Activated CD4-positive, alpha-beta T cell treated with anti-CD3 and anti-CD28 coated beads for 36 hours (primary cell): ENCODE measurements at regions not wholly inside any gene's neighbourhood (a gene's known extent, or its start where the extent isn't known, plus 50 kb on each side); places are given as distances from the start of the nearest gene placed in this dataset.

Experiments
- ATAC-seq: fragments of 200-7000 bp; cut with Tn5 transposase; one replicate; pipeline ENCODE4 v1.10.0; 2021; ENCODE audit warnings: mild to moderate bottlenecking, moderate library complexity
- CTCF ChIA-PET: fragments of 350-600 bp; sonication (Branson Sonifier 250); formaldehyde crosslinking; loops from one replicate; lab custom pipeline; 2021; ENCODE audit warnings: antibody characterized with exemption; lab: Charles Lee
- POLR2A ChIA-PET: fragments of 350-600 bp; sonication (Branson Sonifier 250); formaldehyde crosslinking; loops from one replicate; lab custom pipeline; 2021; ENCODE audit warnings: antibody characterized with exemption, inconsistent platforms; lab: Charles Lee
- DNase-seq: peaks from one replicate; pipeline ENCODE4 v3.0.0-alpha.2; 2020
- H3K27ac Mint-ChIP-seq: one replicate; pipeline ENCODE4 v1.8.0; 2021; ENCODE audit warnings: mixed read lengths
- H3K27me3 Mint-ChIP-seq: one replicate; pipeline ENCODE4 v1.8.0; 2021; ENCODE audit warnings: mixed read lengths
- H3K36me3 Mint-ChIP-seq: one replicate; pipeline ENCODE4 v1.8.0; 2021; ENCODE audit warnings: low read depth, mixed read lengths
- H3K4me1 Mint-ChIP-seq: one replicate; pipeline ENCODE4 v1.8.0; 2021; ENCODE audit warnings: mixed read lengths
- H3K4me3 Mint-ChIP-seq: one replicate; pipeline ENCODE4 v1.8.0; 2021; ENCODE audit warnings: mild to moderate bottlenecking, moderate library complexity, mixed read lengths
- H3K9me3 Mint-ChIP-seq: one replicate; pipeline ENCODE4 v1.8.0; 2021; ENCODE audit warnings: low read depth, mixed read lengths
- intact Hi-C, 2 experiments: fragments of 100-400 bp; cut with DNase I in 1 of 2; cut with micrococcal nuclease in 1 of 2; formaldehyde crosslinking; loops; one replicate each; pipeline versions ENCODE4 v1.14.2 to v1.15.1; 2022 to 2024; cut with DNase I, micrococcal nuclease

DNA sequence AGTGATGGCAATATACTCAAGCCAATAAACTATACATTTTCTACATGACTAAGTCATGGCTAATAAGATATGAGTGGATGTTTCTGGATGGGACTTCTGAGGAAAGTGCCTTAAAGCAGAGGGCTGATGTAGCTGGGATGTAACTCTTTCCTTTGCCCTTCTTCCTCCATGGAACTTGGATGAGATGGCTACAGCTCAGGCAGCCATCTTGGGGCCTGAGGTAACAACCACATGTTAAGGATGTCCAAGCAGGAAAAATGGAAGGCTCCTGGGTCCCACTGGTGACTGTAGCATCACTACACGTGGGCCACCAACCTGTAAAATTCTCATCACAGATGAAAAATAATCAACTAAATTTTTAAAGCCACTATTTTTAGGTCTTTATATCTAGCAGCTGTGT lies 54.4 kb upstream of the GRIP1 start:
- Mint-ChIP-seq H3K36me3 (no peaks in the 10 kb centered on the region), H3K4me1 (peaks cover 8% of the 10 kb centered on the region), H3K4me3 (no peak overlapping the region), H3K9me3 (no peaks in the 10 kb centered on the region), H3K27me3 (no peaks in the 10 kb centered on the region), H3K27ac (no peak overlapping the region)
- intact Hi-C loops = no loop called here
- DNase-seq (no peak), ATAC-seq (no peak)
- POLR2A ChIA-PET = no interaction called here
- CTCF ChIA-PET = no interaction called here

DNA sequence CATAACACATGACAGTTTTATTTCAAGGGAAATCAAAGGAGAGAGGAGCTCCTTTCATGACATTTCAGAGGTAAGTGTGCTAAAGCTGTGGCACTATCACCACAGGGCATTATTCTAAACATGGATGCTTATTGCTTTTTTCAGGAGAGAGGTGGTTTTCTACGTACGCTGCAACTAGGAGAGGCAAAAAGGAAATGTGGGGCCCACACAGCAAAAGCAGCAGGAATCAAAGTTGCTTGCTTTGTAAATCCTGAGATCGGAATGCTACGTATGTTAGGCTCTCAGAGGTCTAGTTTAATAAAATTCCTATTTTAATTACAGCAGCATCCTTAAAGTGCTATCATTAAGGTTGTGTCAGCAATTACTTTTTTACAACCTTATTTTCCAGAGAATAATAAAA lies 55.0 kb upstream of the GRIP1 start:
- DNase-seq (no peak), ATAC-seq (no peak)
- no peaks in the 10 kb centered on the region for H3K9me3 Mint-ChIP-seq
- intact Hi-C loops = no loop called here
- H3K36me3 Mint-ChIP-seq = no peaks in the 10 kb centered on the region
- H3K4me1 Mint-ChIP-seq = peaks cover 8% of the 10 kb centered on the region
- H3K4me3 Mint-ChIP-seq = no peak overlapping the region
- ChIA-PET CTCF (no interaction called here), POLR2A (no interaction called here)
- no peaks in the 10 kb centered on the region for H3K27me3 Mint-ChIP-seq
- no peak overlapping the region for H3K27ac Mint-ChIP-seq

DNA sequence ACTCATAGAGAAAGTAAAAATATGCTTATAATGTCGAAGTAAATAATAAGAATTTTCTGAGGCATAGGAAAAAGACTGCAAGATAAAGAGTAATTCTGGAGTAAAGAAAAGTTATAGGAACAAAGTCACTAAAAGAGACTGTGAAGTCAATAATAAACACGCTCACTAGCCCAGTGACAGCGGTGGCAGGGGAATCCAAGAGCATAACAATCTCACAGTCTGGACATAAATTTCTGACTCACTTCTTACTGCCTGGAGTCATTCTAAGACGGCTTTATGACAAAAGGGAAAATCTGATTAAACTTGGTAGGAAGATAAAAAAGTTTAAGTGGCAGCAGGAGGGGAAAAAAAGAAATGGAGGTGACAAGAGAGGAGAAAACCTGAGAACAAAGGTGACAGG lies 56.4 kb upstream of the GRIP1 start:
- H3K36me3 Mint-ChIP-seq = no peaks in the 10 kb centered on the region
- POLR2A ChIA-PET = no interaction called here
- H3K4me3 Mint-ChIP-seq = no peak overlapping the region
- intact Hi-C loops = no loop called here
- ATAC-seq (peak; percentile 72), DNase-seq (peak; percentile 35)
- no peaks in the 10 kb centered on the region for H3K9me3 Mint-ChIP-seq
- no peaks in the 10 kb centered on the region for H3K27me3 Mint-ChIP-seq
- H3K27ac Mint-ChIP-seq = peak overlapping the region; percentile 27
- CTCF ChIA-PET = no interaction called here
- peaks cover 8% of the 10 kb centered on the region for H3K4me1 Mint-ChIP-seq

DNA sequence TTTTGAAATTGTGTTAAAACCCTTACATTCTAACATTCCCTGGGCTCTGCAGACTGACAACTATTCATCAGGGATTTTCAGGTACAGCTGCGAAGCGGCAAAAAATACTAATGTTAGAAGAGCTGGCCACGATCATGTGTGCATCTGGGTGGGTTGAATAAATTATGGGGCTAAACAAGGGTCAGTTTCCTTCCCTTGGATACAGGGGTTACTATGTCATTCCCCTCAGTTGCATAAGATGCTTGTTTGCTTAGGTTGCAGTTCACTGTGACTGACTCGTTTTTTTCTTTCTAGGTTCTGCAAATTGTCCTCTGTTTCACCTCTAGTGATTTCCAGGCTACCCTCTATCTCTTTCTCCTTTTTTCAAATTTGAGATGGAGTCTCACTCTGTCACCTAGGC lies 58.1 kb upstream of the GRIP1 start:
- Mint-ChIP-seq H3K27ac (no peak overlapping the region), H3K9me3 (no peaks in the 10 kb centered on the region), H3K36me3 (no peaks in the 10 kb centered on the region), H3K4me3 (no peak overlapping the region), H3K27me3 (no peaks in the 10 kb centered on the region), H3K4me1 (peaks cover 12% of the 10 kb centered on the region)
- ChIA-PET POLR2A (no interaction called here), CTCF (interaction anchor here (0.6 to 0.9 kb wide), 2 partner anchors 28 to 217 kb away, joined by 4 read pairs; no protein-coding TSS in a partner anchor)
- ATAC-seq = no peak
- DNase-seq = no peak
- intact Hi-C loops = no loop called here

DNA sequence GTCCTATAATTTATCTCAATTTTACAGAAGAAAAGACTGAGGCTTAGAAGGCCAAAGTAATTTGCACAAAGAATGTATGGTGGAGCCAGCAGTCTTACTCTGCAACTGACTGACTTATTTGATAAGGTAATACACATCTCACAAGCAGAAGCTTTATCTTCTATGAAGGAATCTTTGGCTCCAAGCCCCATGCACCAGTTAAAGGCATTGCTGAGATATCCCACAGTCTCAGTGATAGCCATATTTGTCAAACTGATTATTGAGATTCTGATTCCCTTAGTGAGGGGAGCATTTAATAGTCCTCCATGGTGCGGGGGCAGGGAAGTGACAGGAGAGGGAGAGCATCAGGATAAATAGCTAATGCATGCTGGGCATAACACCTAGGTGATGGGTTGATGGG lies 60.4 kb upstream of the GRIP1 start:
- no peak for ATAC-seq
- Mint-ChIP-seq H3K9me3 (peaks cover 2% of the 10 kb centered on the region), H3K36me3 (no peaks in the 10 kb centered on the region), H3K27me3 (no peaks in the 10 kb centered on the region), H3K27ac (no peak overlapping the region), H3K4me3 (no peak overlapping the region), H3K4me1 (peaks cover 25% of the 10 kb centered on the region)
- DNase-seq = no peak
- intact Hi-C loops = no loop called here
- ChIA-PET POLR2A (no interaction called here), CTCF (no interaction called here)

DNA sequence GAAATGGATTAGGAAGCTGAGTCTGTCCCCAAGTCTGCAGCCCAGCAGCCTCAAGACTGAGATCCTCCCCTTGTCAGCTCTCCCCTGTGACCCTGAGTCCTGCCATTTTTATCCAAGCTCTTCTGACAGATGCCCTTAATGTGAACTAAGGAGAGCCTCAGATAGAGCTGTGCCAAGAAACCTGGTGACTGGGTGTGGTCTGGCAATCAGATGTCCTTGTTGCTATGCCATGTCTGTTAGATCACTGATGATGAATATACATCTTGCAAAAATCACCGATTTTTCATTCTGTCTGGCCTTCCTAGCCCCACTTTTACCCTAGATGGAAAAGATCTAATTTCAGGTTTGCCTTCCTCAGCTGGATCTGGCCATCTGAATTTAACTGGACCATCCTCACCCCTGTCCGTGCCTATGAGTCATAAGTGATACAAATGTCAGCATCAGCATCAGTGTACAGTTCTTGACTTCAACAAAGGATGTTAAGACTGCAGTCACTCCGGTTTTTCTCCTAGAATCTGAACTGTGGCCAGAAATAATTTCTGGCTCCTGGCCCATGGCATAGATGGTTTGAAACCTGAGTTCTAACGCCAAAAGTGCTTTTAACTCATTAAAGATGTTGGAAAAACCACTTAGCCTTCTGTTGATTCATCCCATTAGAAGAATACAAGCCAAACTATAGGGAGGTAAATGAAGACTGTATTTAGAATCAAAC lies 61.2 kb upstream of the GRIP1 start:
- Mint-ChIP-seq H3K9me3 (peaks cover 2% of the 10 kb centered on the region), H3K4me1 (peaks cover 24% of the 10 kb centered on the region), H3K36me3 (no peaks in the 10 kb centered on the region), H3K27ac (no peak overlapping the region), H3K4me3 (no peak overlapping the region), H3K27me3 (no peaks in the 10 kb centered on the region)
- intact Hi-C loops = no loop called here
- ATAC-seq (no peak), DNase-seq (no peak)
- POLR2A ChIA-PET = no interaction called here
- CTCF ChIA-PET = no interaction called here

DNA sequence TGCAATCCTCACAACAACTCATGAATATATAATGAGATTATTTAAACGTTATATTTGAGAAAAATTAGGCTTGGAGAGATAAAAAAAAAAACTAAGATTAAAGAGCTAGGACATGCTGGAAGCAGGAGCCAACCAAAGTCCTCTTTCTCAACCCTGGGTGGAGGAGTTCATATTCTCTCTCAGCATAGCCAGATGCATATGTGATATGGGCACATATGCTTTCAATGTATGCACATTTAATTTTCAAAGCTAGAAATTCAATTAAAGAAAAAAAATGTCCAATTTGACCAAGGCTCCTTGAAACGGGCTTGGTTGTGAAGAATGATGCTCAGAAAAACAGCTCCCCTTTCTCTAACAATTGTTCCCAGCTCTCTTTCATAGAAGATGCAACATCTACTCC lies 61.9 kb upstream of the GRIP1 start:
- Mint-ChIP-seq H3K27ac (no peak overlapping the region), H3K36me3 (no peaks in the 10 kb centered on the region), H3K4me3 (no peak overlapping the region), H3K4me1 (peaks cover 19% of the 10 kb centered on the region), H3K9me3 (peaks cover 2% of the 10 kb centered on the region), H3K27me3 (no peaks in the 10 kb centered on the region)
- ChIA-PET POLR2A (no interaction called here), CTCF (interaction anchor here (0.6 to 0.8 kb wide), 2 partner anchors 32 to 78 kb away, joined by 3 read pairs; no protein-coding TSS in a partner anchor)
- DNase-seq (no peak), ATAC-seq (no peak)
- intact Hi-C loops = no loop called here

DNA sequence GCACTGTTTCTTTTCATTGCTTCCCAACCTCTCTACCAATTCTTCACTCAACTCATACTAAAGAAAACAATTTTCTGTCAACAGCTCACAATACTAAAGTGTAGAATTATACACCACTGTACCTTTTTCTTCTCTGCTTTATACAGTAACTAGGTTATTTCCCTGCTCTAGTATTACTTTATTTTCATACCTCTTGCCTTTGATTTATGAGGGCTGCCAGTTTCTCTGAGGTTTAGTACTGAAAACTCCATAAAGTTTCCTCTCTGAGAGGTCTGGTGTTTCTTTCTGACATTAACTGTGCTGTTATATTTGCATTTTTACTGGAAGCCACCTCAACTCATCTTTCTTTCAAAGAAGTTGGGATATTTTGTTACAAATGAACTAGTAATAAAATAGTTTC lies 63.0 kb upstream of the GRIP1 start:
- H3K4me1 Mint-ChIP-seq = peaks cover 19% of the 10 kb centered on the region
- no peak overlapping the region for H3K4me3 Mint-ChIP-seq
- H3K36me3 Mint-ChIP-seq = no peaks in the 10 kb centered on the region
- intact Hi-C loops = no loop called here
- ATAC-seq (peak; percentile 30), DNase-seq (no peak)
- H3K9me3 Mint-ChIP-seq = peaks cover 2% of the 10 kb centered on the region
- no peak overlapping the region for H3K27ac Mint-ChIP-seq
- ChIA-PET CTCF (interaction anchor here (1.4 kb wide), 1 partner anchor 30 kb away, joined by 3 read pairs; no protein-coding TSS in a partner anchor), POLR2A (no interaction called here)
- H3K27me3 Mint-ChIP-seq = no peaks in the 10 kb centered on the region

DNA sequence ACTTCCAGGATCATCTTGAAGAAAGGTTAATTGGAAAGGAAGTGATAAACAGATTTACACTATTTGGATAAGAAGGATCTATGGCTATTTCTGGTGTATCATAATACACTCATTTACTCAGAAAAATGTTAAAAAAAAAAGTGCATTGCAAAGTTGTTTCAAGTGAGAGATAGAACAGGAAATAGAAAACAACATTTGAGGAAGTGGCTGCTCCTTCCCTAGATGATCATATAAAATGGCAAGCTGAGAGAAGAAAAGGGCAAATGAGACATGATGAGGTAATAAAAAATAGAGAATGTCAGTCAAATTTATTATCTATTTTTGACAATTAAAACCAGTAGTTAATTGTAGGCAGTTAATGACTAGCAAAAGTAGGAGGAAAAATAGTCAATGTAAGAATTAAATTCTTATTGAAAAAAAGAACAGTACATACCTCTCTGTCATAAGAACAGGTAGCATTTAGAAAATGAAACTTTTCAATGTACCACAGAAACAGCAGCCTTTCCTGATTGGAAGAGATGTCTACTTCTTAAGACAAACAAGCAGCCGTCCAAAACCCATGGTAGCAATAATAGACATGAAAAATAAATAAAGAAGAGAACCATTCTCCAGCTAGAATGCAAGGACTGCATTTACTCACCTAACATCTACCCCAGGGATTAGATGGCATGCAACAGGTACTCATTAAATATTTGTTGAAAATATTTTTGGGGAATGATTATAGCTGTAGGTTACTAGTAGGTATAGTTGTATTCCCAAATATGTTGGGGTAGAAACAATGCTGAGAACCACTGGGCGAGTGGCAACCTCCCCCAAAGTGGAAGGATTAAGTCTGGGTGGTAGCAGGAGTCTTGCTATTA lies 63.9 kb upstream of the GRIP1 start:
- CTCF ChIA-PET = interaction anchor here (0.6 to 1.7 kb wide), 3 partner anchors 31 to 37 kb away, joined by 3 to 4 read pairs (median 3); no protein-coding TSS in a partner anchor
- Mint-ChIP-seq H3K27me3 (no peaks in the 10 kb centered on the region), H3K27ac (no peak overlapping the region), H3K4me1 (peaks cover 19% of the 10 kb centered on the region), H3K36me3 (no peaks in the 10 kb centered on the region), H3K4me3 (no peak overlapping the region), H3K9me3 (peaks cover 2% of the 10 kb centered on the region)
- POLR2A ChIA-PET = no interaction called here
- ATAC-seq = no peak
- no peak for DNase-seq
- intact Hi-C loops = no loop called here

DNA sequence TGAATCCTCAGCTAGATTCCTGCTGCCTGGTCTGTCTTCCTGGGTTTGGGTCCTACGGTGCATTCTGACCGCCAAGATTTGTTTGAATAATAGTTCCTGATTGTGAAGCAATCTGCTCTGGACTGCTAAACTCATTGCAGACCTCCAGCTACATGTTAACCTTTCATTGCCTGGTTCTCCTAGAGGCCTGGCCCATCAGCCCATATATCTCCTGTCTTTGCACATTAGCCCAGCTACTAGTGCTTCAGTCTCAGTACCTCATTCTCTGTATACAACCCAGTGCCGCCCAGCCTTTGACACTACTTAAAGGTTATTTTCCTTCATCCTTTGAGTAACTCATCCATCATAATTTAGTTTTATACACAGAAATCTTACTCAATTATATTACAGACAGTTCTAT lies 65.6 kb upstream of the GRIP1 start:
- H3K9me3 Mint-ChIP-seq = peaks cover 2% of the 10 kb centered on the region
- H3K27ac Mint-ChIP-seq = no peak overlapping the region
- H3K27me3 Mint-ChIP-seq = no peaks in the 10 kb centered on the region
- POLR2A ChIA-PET = no interaction called here
- peaks cover 19% of the 10 kb centered on the region for H3K4me1 Mint-ChIP-seq
- intact Hi-C loops = no loop called here
- CTCF ChIA-PET = interaction anchor here (0.6 to 1.7 kb wide), 2 partner anchors 35 to 99 kb away, joined by 3 to 4 read pairs; no protein-coding TSS in a partner anchor
- DNase-seq (no peak), ATAC-seq (no peak)
- H3K36me3 Mint-ChIP-seq = no peaks in the 10 kb centered on the region
- H3K4me3 Mint-ChIP-seq = no peak overlapping the region

DNA sequence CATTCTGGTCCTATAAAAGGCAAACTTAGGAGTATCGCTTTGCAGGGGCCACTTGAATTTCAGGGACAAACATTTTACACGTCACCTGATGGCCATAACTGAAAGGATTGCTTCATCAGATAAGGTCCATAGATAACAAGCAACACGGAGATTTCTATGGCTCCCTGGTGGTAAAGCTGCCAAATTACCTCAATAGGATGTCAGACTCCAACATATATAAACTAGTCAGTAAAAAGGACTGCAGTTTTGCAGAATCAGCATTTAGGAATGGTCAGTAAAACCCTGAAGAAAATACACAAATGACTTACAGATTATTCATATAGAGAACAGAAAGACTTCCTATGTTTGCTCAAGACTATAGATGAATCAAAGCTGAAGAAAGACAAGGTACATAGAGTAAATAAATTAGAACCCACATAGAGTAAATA lies 66.1 kb upstream of the GRIP1 start:
- peaks cover 2% of the 10 kb centered on the region for H3K9me3 Mint-ChIP-seq
- ATAC-seq = no peak
- CTCF ChIA-PET = no interaction called here

More for the DNA sequence above, 66.1 kb upstream of the GRIP1 start:
- POLR2A ChIA-PET = no interaction called here
- H3K4me1 Mint-ChIP-seq = peaks cover 19% of the 10 kb centered on the region
- no peaks in the 10 kb centered on the region for H3K36me3 Mint-ChIP-seq
- no peak for DNase-seq
- no peak overlapping the region for H3K27ac Mint-ChIP-seq
- intact Hi-C loops = no loop called here
- H3K27me3 Mint-ChIP-seq = no peaks in the 10 kb centered on the region
- no peak overlapping the region for H3K4me3 Mint-ChIP-seq
